ENCODE measurements at regions not wholly inside any gene's neighbourhood (a gene's known extent, or its start where the extent isn't known, plus 50 kb on each side); places are given as distances from the start of the nearest gene placed in this dataset.

DNA sequence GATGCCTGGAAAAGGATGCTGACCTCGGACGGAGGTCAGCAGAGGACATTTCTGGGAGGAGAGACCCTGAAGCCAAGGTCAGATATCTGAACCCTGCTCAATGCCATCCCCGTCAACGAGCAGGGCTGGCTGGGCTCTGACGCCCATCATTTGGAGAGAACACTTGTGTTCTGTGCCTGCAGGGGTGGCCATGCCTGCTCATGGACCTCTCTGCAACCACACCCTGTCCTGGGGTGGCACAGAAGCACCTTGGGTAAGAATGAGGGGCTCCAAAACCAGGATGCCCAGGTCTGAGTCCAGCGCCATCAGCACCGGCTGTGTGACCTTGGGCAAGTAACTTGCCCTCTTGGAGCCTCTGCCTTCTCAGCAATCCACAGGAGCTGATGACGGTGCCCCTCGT, 293.7 kb upstream of the FOXF1 start:
- TF ChIP-seq CTCF (IDR thresholded peaks at IDR 0.05), result no peak
- no peak for TF ChIP-seq POLR2A (IDR thresholded peaks at IDR 0.05)
- TF ChIP-seq POLR2AphosphoS5 (IDR thresholded peaks at IDR 0.05), result no peak
